CD8-positive, alpha-beta memory T cell (primary cell): ENCODE measurements at regions not wholly inside any gene's neighbourhood (a gene's known extent, or its start where the extent isn't known, plus 50 kb on each side); places are given as distances from the start of the nearest gene placed in this dataset.

ENCODE experiments used
- CTCF ChIA-PET: fragments of 350-600 bp; sonication (Branson Sonifier 250); formaldehyde crosslinking; loops from one replicate; lab custom pipeline; 2021; ENCODE audit warnings: antibody characterized with exemption; lab: Charles Lee
- POLR2A ChIA-PET: fragments of 350-600 bp; sonication (Branson Sonifier 250); formaldehyde crosslinking; loops from one replicate; lab custom pipeline; 2021; ENCODE audit warnings: antibody characterized with exemption; lab: Charles Lee
- DNase-seq, 5 donors: peaks; one replicate each; pipeline versions ENCODE4 v3.0.0 to v3.0.0-alpha.2; 2020 to 2022; ENCODE audit warnings: mixed read lengths in 1 of 5
- H3K27ac ChIP-seq: one replicate; pipeline ENCODE4 v1.7.0; 2013; ENCODE audit warnings: low read depth, mild to moderate bottlenecking, low read length, moderate library complexity
- H3K27me3 ChIP-seq: 2 replicates; pipeline ENCODE4 v1.7.0; 2013; ENCODE audit warnings: low read length, mild to moderate bottlenecking; ENCODE audit not compliant: insufficient read depth, poor library complexity, severe bottlenecking
- H3K36me3 ChIP-seq: 2 replicates; pipeline ENCODE4 v1.7.0; 2013; ENCODE audit warnings: mild to moderate bottlenecking, low read length, moderate library complexity; ENCODE audit not compliant: insufficient read depth
- H3K4me1 ChIP-seq: 2 replicates; pipeline ENCODE4 v1.7.0; 2013; ENCODE audit warnings: mild to moderate bottlenecking, low read length, moderate library complexity; ENCODE audit not compliant: insufficient read depth
- H3K4me3 ChIP-seq: 2 replicates; pipeline ENCODE4 v1.7.0; 2013; ENCODE audit warnings: mild to moderate bottlenecking, low read length
- H3K9me3 ChIP-seq: 2 replicates; pipeline ENCODE4 v1.7.0; 2013; ENCODE audit warnings: mild to moderate bottlenecking, low read length
- H3K27ac Mint-ChIP-seq, 8 donors: one replicate each; pipeline ENCODE4 v1.8.0; 2020 to 2021; ENCODE audit warnings: mixed read lengths in 8 of 8, mild to moderate bottlenecking in 6 of 8, inconsistent platforms in 3 of 8, moderate library complexity in 3 of 8
- H3K27me3 Mint-ChIP-seq, 2 donors: one replicate each; pipeline ENCODE4 v1.8.0; 2020 to 2021; ENCODE audit warnings: mixed read lengths in 2 of 2, mild to moderate bottlenecking in 1 of 2, moderate library complexity in 1 of 2
- H3K36me3 Mint-ChIP-seq, 3 donors: one replicate each; pipeline ENCODE4 v1.8.0; 2020 to 2021; ENCODE audit warnings: mixed read lengths in 3 of 3, inconsistent platforms in 1 of 3, mild to moderate bottlenecking in 1 of 3
- H3K4me1 Mint-ChIP-seq, 3 donors: one replicate each; pipeline ENCODE4 v1.8.0; 2020 to 2021; ENCODE audit warnings: mixed read lengths in 3 of 3, inconsistent platforms in 1 of 3, mild to moderate bottlenecking in 1 of 3
- H3K4me3 Mint-ChIP-seq, 7 donors: one replicate each; pipeline ENCODE4 v1.8.0; 2020 to 2021; ENCODE audit warnings: mixed read lengths in 7 of 7, mild to moderate bottlenecking in 6 of 7, moderate library complexity in 4 of 7, inconsistent platforms in 2 of 7
- H3K9me3 Mint-ChIP-seq, 5 donors: one replicate each; pipeline ENCODE4 v1.8.0; 2020 to 2022; ENCODE audit warnings: mixed read lengths in 5 of 5, mild to moderate bottlenecking in 3 of 5, moderate library complexity in 2 of 5, inconsistent platforms in 1 of 5

DNA sequence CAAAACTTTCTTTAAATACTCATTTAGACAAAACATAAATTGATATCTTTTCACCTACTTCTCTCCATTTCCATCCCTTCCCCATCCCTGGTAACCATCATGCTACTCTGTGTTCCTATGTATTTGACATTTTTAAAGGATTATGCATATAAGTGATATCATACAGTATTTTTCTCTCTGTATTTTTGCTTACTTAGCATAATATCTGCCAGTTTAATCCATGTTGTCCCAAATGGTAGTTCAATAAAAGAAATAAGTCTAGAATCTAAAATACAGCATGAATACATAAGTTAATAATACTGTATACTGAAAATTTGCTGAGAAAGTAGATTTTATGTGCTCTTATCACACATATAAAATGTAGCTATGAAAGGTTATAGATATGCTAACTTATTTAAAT lies 190.3 kb upstream of the NAV3 start:
- ChIA-PET CTCF (no interaction called here), POLR2A (no interaction called here)
- Mint-ChIP-seq H3K4me3 (no peak overlapping the region), H3K4me1 (no peaks in the 10 kb centered on the region), H3K27me3 (no peaks in the 10 kb centered on the region), H3K27ac (no peak overlapping the region), H3K9me3 (peaks cover 2 to 14% (median 6%) of the 10 kb centered on the region in 5 donors), H3K36me3 (no peaks in the 10 kb centered on the region)
- no peaks in the 10 kb centered on the region for H3K4me1 ChIP-seq
- H3K4me3 ChIP-seq, result no peak overlapping the region
- H3K9me3 ChIP-seq, result no peaks in the 10 kb centered on the region
- H3K27ac ChIP-seq, result no peak overlapping the region
- DNase-seq, result no peak
- no peaks in the 10 kb centered on the region for H3K27me3 ChIP-seq
- H3K36me3 ChIP-seq, result no peaks in the 10 kb centered on the region

DNA sequence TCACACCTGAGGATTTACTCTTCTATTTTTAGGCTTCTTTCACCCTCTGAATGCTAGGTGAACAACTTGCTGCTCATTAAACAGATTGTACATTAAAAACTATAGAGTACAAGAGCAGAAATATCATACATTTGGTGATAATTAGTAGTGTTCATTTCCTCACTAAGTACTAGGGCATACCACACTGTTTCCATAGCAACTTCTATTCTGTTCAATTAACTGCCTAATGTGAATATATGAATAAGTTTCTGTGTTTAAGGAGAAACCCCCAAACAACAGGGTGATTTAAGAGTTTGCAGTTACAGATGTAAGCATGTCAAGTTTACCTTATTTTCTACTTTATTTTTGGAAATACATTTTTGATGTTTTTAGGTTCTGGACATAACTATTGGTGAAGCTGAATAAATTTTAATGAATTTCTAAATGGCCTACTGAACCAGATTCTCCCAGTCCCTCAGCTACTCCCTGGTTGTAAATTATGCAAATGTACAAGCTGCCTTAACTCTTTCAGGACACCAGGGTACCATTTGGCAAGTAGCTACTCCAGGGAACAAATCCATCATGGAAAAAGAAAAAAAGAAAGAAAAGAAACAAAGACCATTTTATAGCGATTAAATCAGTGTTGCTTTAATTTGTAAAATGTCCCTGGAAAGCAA lies 199.8 kb upstream of the NAV3 start:
- POLR2A ChIA-PET, result no interaction called here
- Histone ChIP-seq H3K36me3 (no peaks in the 10 kb centered on the region), H3K27ac (no peak overlapping the region), H3K4me1 (no peaks in the 10 kb centered on the region), H3K27me3 (no peaks in the 10 kb centered on the region), H3K9me3 (no peaks in the 10 kb centered on the region), H3K4me3 (no peak overlapping the region)
- peaks cover 0 to 8% (median 4%) of the 10 kb centered on the region in 5 donors for H3K9me3 Mint-ChIP-seq
- no peaks in the 10 kb centered on the region for H3K4me1 Mint-ChIP-seq
- DNase-seq, result no peak
- H3K4me3 Mint-ChIP-seq, result no peak overlapping the region
- CTCF ChIA-PET, result no interaction called here
- H3K27me3 Mint-ChIP-seq, result no peaks in the 10 kb centered on the region
- no peak overlapping the region for H3K27ac Mint-ChIP-seq
- no peaks in the 10 kb centered on the region for H3K36me3 Mint-ChIP-seq

DNA sequence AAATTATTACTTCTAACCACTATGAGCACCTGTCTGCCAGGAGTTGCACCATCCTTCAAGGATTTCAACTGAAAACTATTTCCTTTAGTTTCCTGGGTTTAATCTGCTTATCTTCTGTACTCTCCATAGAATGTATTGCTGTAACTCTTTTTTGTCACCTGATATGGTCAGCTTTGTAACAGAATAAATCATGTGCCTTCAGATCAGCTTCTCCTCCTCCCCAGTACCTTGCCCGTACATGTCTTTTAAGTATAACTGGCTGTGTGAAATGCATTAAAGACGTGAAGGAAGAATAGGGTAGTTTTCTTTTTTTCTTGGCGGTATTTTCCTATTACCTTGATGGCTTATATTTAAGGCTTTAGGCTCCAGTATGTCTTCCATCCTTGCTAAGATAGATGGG lies 200.3 kb upstream of the NAV3 start:
- H3K9me3 Mint-ChIP-seq, result peaks cover 0 to 11% (median 8%) of the 10 kb centered on the region in 5 donors
- no peaks in the 10 kb centered on the region for H3K36me3 ChIP-seq
- H3K4me3 Mint-ChIP-seq, result no peak overlapping the region
- ChIA-PET CTCF (no interaction called here), POLR2A (no interaction called here)
- H3K4me1 ChIP-seq, result no peaks in the 10 kb centered on the region
- H3K4me3 ChIP-seq, result no peak overlapping the region
- no peaks in the 10 kb centered on the region for H3K4me1 Mint-ChIP-seq
- H3K36me3 Mint-ChIP-seq, result no peaks in the 10 kb centered on the region
- H3K9me3 ChIP-seq, result no peaks in the 10 kb centered on the region
- no peak overlapping the region for H3K27ac Mint-ChIP-seq
- no peak for DNase-seq
- H3K27ac ChIP-seq, result no peak overlapping the region
- H3K27me3 ChIP-seq, result no peaks in the 10 kb centered on the region
- H3K27me3 Mint-ChIP-seq, result no peaks in the 10 kb centered on the region

DNA sequence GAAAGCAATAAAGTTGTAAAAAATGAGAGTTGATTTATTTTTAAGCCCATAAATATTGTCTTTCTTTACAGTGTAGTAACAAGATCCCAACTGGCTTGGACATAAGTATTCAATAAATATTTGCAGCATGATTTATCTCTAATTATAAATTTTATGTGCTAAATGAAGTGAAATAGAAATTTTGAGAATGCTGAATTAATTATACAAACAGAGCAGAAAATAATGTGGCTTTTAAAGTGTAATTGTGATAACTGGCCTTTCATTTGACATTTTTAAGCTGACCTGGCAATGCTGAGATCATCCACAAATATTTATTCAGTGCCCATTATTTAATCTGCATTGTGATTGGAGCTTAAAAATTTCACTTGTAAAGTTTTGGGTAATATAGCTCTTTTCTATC lies 201.6 kb upstream of the NAV3 start:
- Mint-ChIP-seq H3K4me1 (no peaks in the 10 kb centered on the region), H3K9me3 (peaks cover 0 to 12% (median 11%) of the 10 kb centered on the region in 5 donors), H3K4me3 (no peak overlapping the region), H3K27me3 (no peaks in the 10 kb centered on the region), H3K27ac (no peak overlapping the region), H3K36me3 (no peaks in the 10 kb centered on the region)
- H3K36me3 ChIP-seq, result no peaks in the 10 kb centered on the region
- no peaks in the 10 kb centered on the region for H3K4me1 ChIP-seq
- no peak overlapping the region for H3K27ac ChIP-seq
- no peaks in the 10 kb centered on the region for H3K9me3 ChIP-seq
- ChIA-PET CTCF (no interaction called here), POLR2A (no interaction called here)
- H3K4me3 ChIP-seq, result no peak overlapping the region
- no peaks in the 10 kb centered on the region for H3K27me3 ChIP-seq
- DNase-seq, result no peak

DNA sequence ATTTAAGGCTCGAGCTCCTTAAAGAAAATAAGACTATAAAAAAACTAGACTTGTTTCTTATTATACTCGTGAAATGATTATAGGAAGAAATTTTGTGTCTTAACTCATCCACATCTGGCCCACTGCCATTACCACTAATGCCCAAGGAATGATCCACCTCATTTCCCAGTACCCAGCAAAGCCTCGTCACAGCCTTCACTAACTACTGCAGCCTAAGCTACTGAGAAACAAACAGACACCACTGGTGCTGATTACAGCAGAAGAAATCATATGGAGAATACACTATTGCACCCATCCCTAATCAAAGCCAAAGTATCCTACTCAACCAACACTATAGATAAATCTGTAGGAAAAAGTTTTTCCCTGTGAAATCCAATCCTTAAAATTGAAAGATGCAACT lies 205.3 kb upstream of the NAV3 start:
- no peaks in the 10 kb centered on the region for H3K27me3 ChIP-seq
- Mint-ChIP-seq H3K27me3 (no peaks in the 10 kb centered on the region), H3K4me3 (no peak overlapping the region), H3K4me1 (no peaks in the 10 kb centered on the region), H3K9me3 (peaks cover 0 to 14% (median 12%) of the 10 kb centered on the region in 5 donors), H3K27ac (no peak overlapping the region), H3K36me3 (no peaks in the 10 kb centered on the region)
- no peak overlapping the region for H3K4me3 ChIP-seq
- no peaks in the 10 kb centered on the region for H3K9me3 ChIP-seq
- ChIA-PET POLR2A (no interaction called here), CTCF (no interaction called here)
- no peaks in the 10 kb centered on the region for H3K4me1 ChIP-seq
- H3K36me3 ChIP-seq, result no peaks in the 10 kb centered on the region
- no peak overlapping the region for H3K27ac ChIP-seq
- DNase-seq, result no peak

DNA sequence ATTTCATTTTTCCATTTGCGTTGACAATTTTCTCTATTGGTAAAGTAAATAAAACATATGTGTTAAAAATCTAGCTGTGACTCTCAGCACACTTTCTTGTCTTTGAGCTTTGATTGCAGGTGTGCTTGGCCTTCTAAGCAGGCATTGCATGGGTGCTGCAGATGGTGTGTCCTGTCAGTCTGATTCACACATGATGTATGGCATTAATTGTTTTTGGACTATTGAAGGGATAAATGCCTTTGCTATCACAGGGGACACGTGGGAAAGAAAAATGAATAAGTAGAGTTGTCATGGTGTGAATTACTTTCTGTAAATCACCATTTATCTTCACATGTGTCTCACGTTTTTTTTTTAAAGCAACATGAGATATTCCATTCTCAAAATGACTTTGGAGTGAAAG lies 211.3 kb upstream of the NAV3 start:
- ChIA-PET POLR2A (no interaction called here), CTCF (no interaction called here)
- H3K27ac Mint-ChIP-seq, result no peak overlapping the region
- no peaks in the 10 kb centered on the region for H3K4me1 Mint-ChIP-seq
- no peak overlapping the region for H3K4me3 Mint-ChIP-seq
- H3K4me1 ChIP-seq, result no peaks in the 10 kb centered on the region
- H3K36me3 ChIP-seq, result no peaks in the 10 kb centered on the region
- no peak for DNase-seq
- no peaks in the 10 kb centered on the region for H3K36me3 Mint-ChIP-seq
- H3K9me3 Mint-ChIP-seq, result peaks cover 5 to 28% (median 9%) of the 10 kb centered on the region in 5 donors
- H3K27me3 ChIP-seq, result no peaks in the 10 kb centered on the region
- no peaks in the 10 kb centered on the region for H3K27me3 Mint-ChIP-seq
- H3K4me3 ChIP-seq, result no peak overlapping the region
- H3K9me3 ChIP-seq, result peaks cover 5% of the 10 kb centered on the region
- H3K27ac ChIP-seq, result no peak overlapping the region

DNA sequence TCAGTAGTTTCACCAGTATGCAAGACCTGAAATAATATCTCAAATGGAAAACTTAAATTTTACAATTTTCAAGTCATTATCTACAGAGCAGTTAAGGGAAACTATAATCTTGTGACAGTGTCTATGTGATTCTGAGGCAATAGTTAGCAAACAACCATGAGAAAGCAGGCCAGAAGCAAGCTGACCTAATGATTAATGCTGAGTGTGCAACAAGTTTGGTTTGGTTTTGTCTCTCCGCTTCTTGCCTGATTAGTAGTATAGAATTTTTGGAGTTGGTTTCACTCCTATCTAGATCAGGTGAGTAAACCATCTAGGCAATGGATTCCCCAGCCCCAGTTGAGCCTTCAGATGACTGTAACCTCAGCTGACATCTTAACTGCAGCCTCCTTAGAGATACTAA lies 212.9 kb upstream of the NAV3 start:
- ChIA-PET CTCF (no interaction called here), POLR2A (no interaction called here)
- no peak overlapping the region for H3K4me3 Mint-ChIP-seq
- no peaks in the 10 kb centered on the region for H3K36me3 Mint-ChIP-seq
- no peak overlapping the region for H3K27ac Mint-ChIP-seq
- DNase-seq, result no peak
- peaks cover 5% of the 10 kb centered on the region for H3K9me3 ChIP-seq
- H3K9me3 Mint-ChIP-seq, result peaks cover 5 to 33% (median 11%) of the 10 kb centered on the region in 5 donors
- H3K27ac ChIP-seq, result no peak overlapping the region
- H3K4me1 Mint-ChIP-seq, result no peaks in the 10 kb centered on the region
- no peak overlapping the region for H3K4me3 ChIP-seq
- no peaks in the 10 kb centered on the region for H3K27me3 Mint-ChIP-seq
- H3K27me3 ChIP-seq, result no peaks in the 10 kb centered on the region
- H3K4me1 ChIP-seq, result no peaks in the 10 kb centered on the region
- H3K36me3 ChIP-seq, result no peaks in the 10 kb centered on the region

DNA sequence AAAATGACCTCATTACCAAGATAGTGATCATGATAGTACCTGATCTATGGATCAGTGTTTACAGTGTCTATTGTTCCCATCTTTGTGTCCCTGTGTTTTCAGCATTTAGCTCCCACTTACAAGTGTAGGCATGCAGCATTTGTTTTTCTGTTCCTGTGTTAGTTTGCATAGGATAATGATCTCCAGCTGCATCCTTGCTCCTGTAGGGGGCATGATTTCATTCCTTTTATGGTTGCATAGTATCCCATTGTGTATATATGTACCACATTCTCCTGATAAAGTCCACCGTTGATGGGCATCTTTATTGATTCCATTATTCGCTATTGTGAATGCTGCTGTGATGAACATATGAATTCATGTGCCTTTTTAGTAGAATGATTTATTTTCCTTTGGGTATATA lies 215.4 kb upstream of the NAV3 start:
- H3K27me3 Mint-ChIP-seq, result no peaks in the 10 kb centered on the region
- Histone ChIP-seq H3K36me3 (no peaks in the 10 kb centered on the region), H3K9me3 (peaks cover 5% of the 10 kb centered on the region), H3K4me1 (no peaks in the 10 kb centered on the region), H3K4me3 (no peak overlapping the region), H3K27ac (no peak overlapping the region), H3K27me3 (no peaks in the 10 kb centered on the region)
- CTCF ChIA-PET, result no interaction called here
- H3K36me3 Mint-ChIP-seq, result no peaks in the 10 kb centered on the region
- peaks cover 5 to 33% (median 11%) of the 10 kb centered on the region in 5 donors for H3K9me3 Mint-ChIP-seq
- DNase-seq, result no peak
- POLR2A ChIA-PET, result no interaction called here
- no peak overlapping the region for H3K27ac Mint-ChIP-seq
- H3K4me1 Mint-ChIP-seq, result no peaks in the 10 kb centered on the region
- H3K4me3 Mint-ChIP-seq, result no peak overlapping the region
